NCI-H2029 (cell line): ENCODE measurements at regions not wholly inside any gene's neighbourhood (a gene's known extent, or its start where the extent isn't known, plus 50 kb on each side); places are given as distances from the start of the nearest gene placed in this dataset.
"Not testable (repeated sequence)": the region's sequence is repeated elsewhere in the genome, so short reads cannot be mapped to it uniquely, and the experiment has no call there.

ENCODE experiments used
- DNase-seq: peaks from one replicate; lab custom pipeline; 2025; lab: John Stamatoyannopoulos, UW

- DNase-seq, result not testable (repeated sequence)
These were observed 318.4 kb downstream of the ZFHX3 start for GRCh38 chr16:72729552-72729951.

GRCh38 chr16:72728516-72728915 lies 319.4 kb downstream of the ZFHX3 start:
- no peak for DNase-seq

- DNase-seq, result no peak
These were observed 320.4 kb downstream of the ZFHX3 start for GRCh38 chr16:72727565-72727964.

GRCh38 chr16:72725643-72726042 lies 322.3 kb downstream of the ZFHX3 start:
- DNase-seq, result no peak

- no peak for DNase-seq
These were observed 324.1 kb downstream of the ZFHX3 start for GRCh38 chr16:72723781-72724180.

- no peak for DNase-seq
These were observed 325.4 kb downstream of the ZFHX3 start for GRCh38 chr16:72722552-72722951.

GRCh38 chr16:72721981-72722380 lies 325.9 kb downstream of the ZFHX3 start:
- DNase-seq, result no peak

GRCh38 chr16:72715267-72715666 lies 332.7 kb downstream of the ZFHX3 start:
- no peak for DNase-seq

GRCh38 chr16:72711823-72712222 lies 336.1 kb downstream of the ZFHX3 start:
- no peak for DNase-seq

- DNase-seq, result no peak
These were observed 342.1 kb downstream of the ZFHX3 start for GRCh38 chr16:72705801-72706200.

- DNase-seq, result no peak
These were observed 343.1 kb downstream of the ZFHX3 start for GRCh38 chr16:72704746-72705372.

GRCh38 chr16:72689851-72690250 lies 358.1 kb downstream of the ZFHX3 start:
- no peak for DNase-seq

- DNase-seq, result no peak
These were observed 367.2 kb downstream of the ZFHX3 start for GRCh38 chr16:72680732-72681131.

GRCh38 chr16:72679856-72680255 lies 368.1 kb downstream of the ZFHX3 start:
- DNase-seq, result no peak

- DNase-seq, result no peak
These were observed 370.1 kb downstream of the ZFHX3 start for GRCh38 chr16:72677662-72678447.

- DNase-seq, result no peak
These were observed 374.8 kb downstream of the ZFHX3 start for GRCh38 chr16:72673118-72673517.

- DNase-seq, result no peak
These were observed 381.7 kb downstream of the ZFHX3 start for GRCh38 chr16:72666267-72666666.

GRCh38 chr16:72665701-72666100 lies 382.2 kb downstream of the ZFHX3 start:
- no peak for DNase-seq

GRCh38 chr16:72664509-72665408 lies 383.2 kb downstream of the ZFHX3 start:
- DNase-seq, result peak; percentile 93

GRCh38 chr16:72664056-72664508 lies 383.8 kb downstream of the ZFHX3 start:
- DNase-seq, result no peak

GRCh38 chr16:72658888-72659717 lies 388.8 kb downstream of the ZFHX3 start:
- DNase-seq, result no peak

GRCh38 chr16:72657791-72658190 lies 390.1 kb downstream of the ZFHX3 start:
- no peak for DNase-seq
